ENCODE measurements at regions not wholly inside any gene's neighbourhood (a gene's known extent, or its start where the extent isn't known, plus 50 kb on each side); places are given as distances from the start of the nearest gene placed in this dataset.

GRCh38 chr5:114634967-114635901, 273.4 kb downstream of the KCNN2 start:
- DNase-seq (no peak), ATAC-seq (no peak)
- intact Hi-C loops (cut with DNase I, micrococcal nuclease): no loop called here

DNA sequence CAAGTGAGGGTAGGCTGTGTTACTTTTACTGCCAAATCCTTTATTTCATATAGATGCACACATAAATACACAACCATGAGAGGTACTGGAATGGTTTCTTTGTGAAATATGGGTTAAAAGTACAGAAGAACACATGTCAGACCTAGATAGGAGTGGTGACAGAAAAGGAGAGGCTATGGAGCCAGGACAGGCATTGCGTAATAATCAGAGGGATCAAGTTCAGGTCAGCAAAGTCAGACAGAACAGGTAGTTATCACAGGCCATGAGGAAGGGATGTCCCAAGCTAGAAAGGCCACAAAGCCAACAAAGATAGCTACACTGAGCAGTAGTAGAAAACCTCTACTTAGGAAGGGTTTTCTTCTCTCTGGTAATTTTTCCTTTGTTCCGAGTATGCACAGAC, 272.6 kb downstream of the KCNN2 start:
- ATAC-seq: no peak
- TF ChIP-seq CTCF (IDR thresholded peaks at IDR 0.05): no peak
- Histone ChIP-seq H3K4me3 (no peak overlapping the region), H3K36me3 (ENCODE audit: low read depth) (no peaks in the 10 kb centered on the region), H3K4me1 (ENCODE audit: low read depth) (no peaks in the 10 kb centered on the region), H3K9me3 (no peaks in the 10 kb centered on the region)
- no peak for DNase-seq
- intact Hi-C loops (cut with DNase I, micrococcal nuclease): no loop called here

More at GRCh38 chr5:114634967-114635901, 273.4 kb downstream of the KCNN2 start:
- H3K9me3 ChIP-seq: no peaks in the 10 kb centered on the region
- H3K4me1 ChIP-seq (ENCODE audit: low read depth): no peaks in the 10 kb centered on the region
- TF ChIP-seq CTCF (IDR thresholded peaks at IDR 0.05): no peak
- no peaks in the 10 kb centered on the region for H3K36me3 ChIP-seq (ENCODE audit: low read depth)
- no peak overlapping the region for H3K4me3 ChIP-seq

- H3K9me3 ChIP-seq: peaks cover 2% of the 10 kb centered on the region
- intact Hi-C loops (cut with DNase I, micrococcal nuclease): no loop called here
Observed at GRCh38 chr5:114612406-114612805, 250.5 kb downstream of the KCNN2 start.

GRCh38 chr5:114581136-114581535, 219.3 kb downstream of the KCNN2 start:
- no peak for TF ChIP-seq CTCF (IDR thresholded peaks at IDR 0.05)
- DNase-seq: no peak
- Histone ChIP-seq H3K4me1 (ENCODE audit: low read depth) (no peaks in the 10 kb centered on the region), H3K4me3 (no peak overlapping the region), H3K36me3 (ENCODE audit: low read depth) (no peaks in the 10 kb centered on the region), H3K9me3 (peaks cover 6% of the 10 kb centered on the region)
- intact Hi-C loops (cut with DNase I, micrococcal nuclease): no loop called here
- ATAC-seq: no peak

More at GRCh38 chr5:114612406-114612805, 250.5 kb downstream of the KCNN2 start:
- no peak for TF ChIP-seq CTCF (IDR thresholded peaks at IDR 0.05)
- DNase-seq (no peak), ATAC-seq (no peak)
- Histone ChIP-seq H3K4me3 (no peak overlapping the region), H3K4me1 (ENCODE audit: low read depth) (no peaks in the 10 kb centered on the region), H3K36me3 (ENCODE audit: low read depth) (no peaks in the 10 kb centered on the region)

- ATAC-seq (no peak), DNase-seq (no peak)
- Histone ChIP-seq H3K4me1 (ENCODE audit: low read depth) (no peaks in the 10 kb centered on the region), H3K4me3 (no peak overlapping the region), H3K9me3 (peaks cover 3% of the 10 kb centered on the region), H3K36me3 (ENCODE audit: low read depth) (no peaks in the 10 kb centered on the region)
- intact Hi-C loops (cut with DNase I, micrococcal nuclease): no loop called here
- no peak for TF ChIP-seq CTCF (IDR thresholded peaks at IDR 0.05)
Observed at GRCh38 chr5:114565871-114566270, 204.0 kb downstream of the KCNN2 start.

All from mucosa of descending colon (tissue), 3 donors.